BLaER1 treated with 17β-estradiol and CSF1 and Interleukin-3, amounts not matched to agents 10 nM and 100 nM (cell line): ENCODE measurements at regions not wholly inside any gene's neighbourhood (a gene's known extent, or its start where the extent isn't known, plus 50 kb on each side); places are given as distances from the start of the nearest gene placed in this dataset.
A peak's percentile ranks its signal among the peaks of the same experiment; 100 is the strongest.
"Not testable (repeated sequence)": the region's sequence is repeated elsewhere in the genome, so short reads cannot be mapped to it uniquely, and the experiment has no call there.

ENCODE experiments used
- H3K27ac ChIP-seq, 11 experiments: shearing (Covaris generic); formaldehyde crosslinking; 2 replicates each; pipeline ENCODE4 v1.8.1; 2022
- H3K27me3 ChIP-seq, 11 experiments: shearing (Covaris generic); formaldehyde crosslinking; 2 replicates each; pipeline ENCODE4 v1.8.1; 2022
- H3K36me3 ChIP-seq, 11 experiments: shearing (Covaris generic); formaldehyde crosslinking; 2 replicates each; pipeline ENCODE4 v1.8.1; 2022
- H3K4me1 ChIP-seq, 10 experiments: shearing (Covaris generic); formaldehyde crosslinking; 2 replicates each; pipeline ENCODE4 v1.8.1; 2022
- H3K4me2 ChIP-seq, 11 experiments: shearing (Covaris generic); formaldehyde crosslinking; 2 replicates each; pipeline ENCODE4 v1.8.1; 2022
- H3K4me3 ChIP-seq, 10 experiments: shearing (Covaris generic); formaldehyde crosslinking; 2 replicates each; pipeline ENCODE4 v1.8.1; 2022
- H3K9ac ChIP-seq, 11 experiments: shearing (Covaris generic); formaldehyde crosslinking; 2 replicates each; pipeline ENCODE4 v1.8.1; 2022
- H3K9me3 ChIP-seq, 11 experiments: shearing (Covaris generic); formaldehyde crosslinking; replicated peaks in 1 of 11; 2 replicates each; pipeline ENCODE4 v1.8.1; 2022
- H4K20me1 ChIP-seq, 11 experiments: shearing (Covaris generic); formaldehyde crosslinking; 2 replicates each; pipeline ENCODE4 v1.8.1; 2022
- Cebpa-rat ChIP-seq, 11 experiments: shearing (Covaris generic); IDR thresholded peaks; 2 replicates each; pipeline ENCODE4 v1.8.1; 2022

DNA sequence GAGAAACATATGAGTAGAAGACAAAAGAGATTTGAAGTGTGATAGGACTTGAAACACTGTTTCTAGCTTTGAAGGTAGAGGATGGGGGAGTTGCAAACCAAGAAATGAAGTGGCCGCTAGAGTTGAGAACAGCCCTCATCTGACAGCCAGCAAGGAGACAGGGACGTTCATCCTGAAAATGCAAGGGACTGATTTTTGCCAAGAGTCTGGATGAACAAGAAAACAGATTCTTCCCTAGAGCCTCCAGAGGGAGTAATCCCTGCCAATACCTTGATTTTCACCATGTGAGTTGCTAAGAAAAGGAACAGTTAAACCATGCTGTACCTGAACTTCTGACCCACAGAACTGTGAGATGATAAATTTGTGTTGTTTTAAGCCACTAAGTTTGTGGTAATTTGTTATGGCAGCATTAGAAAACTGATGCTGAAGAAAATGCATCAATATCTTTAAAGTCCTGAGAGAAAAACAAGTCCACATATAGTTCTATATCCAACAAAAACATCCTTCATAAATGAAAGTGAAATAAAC is 154.0 kb upstream of the ADAMTSL1 start:
- Histone ChIP-seq H3K9ac (no peak overlapping the region), H3K4me1 (no peaks in the 10 kb centered on the region; a peak in 1 of 20 replicates), H3K27me3 (no peaks in the 10 kb centered on the region), H4K20me1 (no peaks in the 10 kb centered on the region), H3K36me3 (no peaks in the 10 kb centered on the region), H3K9me3 (peaks cover 14 to 21% (median 19%) of the 10 kb centered on the region in 11 experiments), H3K27ac (no peak overlapping the region), H3K4me2 (no peak overlapping the region), H3K4me3 (no peak overlapping the region)
- no peak for TF ChIP-seq Cebpa-rat (IDR thresholded peaks at IDR 0.05)

DNA sequence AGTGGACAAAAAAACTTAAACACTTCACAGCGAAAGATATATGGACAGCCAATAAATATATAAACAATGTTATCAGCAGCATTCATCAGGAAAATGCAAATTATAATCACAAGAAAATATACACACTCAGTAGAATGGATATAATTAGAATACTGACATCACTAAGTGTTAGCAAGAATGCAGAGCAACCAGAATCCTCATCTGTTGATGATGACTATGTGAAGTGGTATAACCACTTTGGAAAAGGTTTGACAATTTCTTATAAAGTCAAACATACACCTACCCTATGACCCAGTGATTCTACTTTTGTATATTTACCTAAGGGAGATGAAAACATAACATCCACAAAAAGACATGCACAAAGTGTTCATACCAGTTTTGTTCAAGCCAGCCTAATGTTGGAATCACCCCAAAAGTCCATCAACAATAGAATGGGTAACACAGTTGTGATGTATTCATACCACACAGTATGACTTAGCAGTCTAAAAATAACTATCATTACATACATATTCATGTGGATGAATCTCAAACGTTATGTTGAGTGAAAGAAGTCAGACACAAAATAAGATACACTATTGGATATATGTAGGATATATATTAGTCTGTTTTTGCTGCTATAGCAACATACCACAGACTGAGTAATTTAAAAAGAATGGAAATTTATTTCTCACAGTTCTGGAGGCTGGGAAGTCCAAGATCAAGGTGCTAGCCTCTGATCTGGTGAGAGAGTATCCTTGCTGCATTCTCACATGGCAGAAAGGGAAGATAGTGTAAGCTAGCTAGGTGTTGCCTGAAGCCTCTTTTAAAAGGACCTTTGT is 148.8 kb upstream of the ADAMTSL1 start:
- no peaks in the 10 kb centered on the region for H4K20me1 ChIP-seq
- TF ChIP-seq Cebpa-rat (IDR thresholded peaks at IDR 0.05): no peak
- peaks cover 0 to 2% (median 0%) of the 10 kb centered on the region in 10 experiments; a peak in 2 of 20 replicates for H3K4me1 ChIP-seq

DNA sequence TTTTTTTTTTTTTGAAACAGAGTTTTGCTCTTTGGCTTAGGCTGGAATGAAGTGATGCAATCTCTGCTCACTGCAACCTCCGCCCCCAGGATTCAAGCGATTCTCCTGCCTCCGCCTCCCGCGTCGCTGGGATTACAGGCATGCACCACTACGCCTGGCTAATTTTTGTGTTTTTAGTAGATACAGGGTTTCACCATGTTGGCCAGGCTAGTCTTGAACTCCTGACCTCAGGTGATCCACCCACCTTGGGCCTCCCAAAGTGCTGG is 148.3 kb upstream of the ADAMTSL1 start:
- H3K36me3 ChIP-seq, H3K4me1 ChIP-seq, H3K4me3 ChIP-seq: not testable (repeated sequence)

More for the DNA sequence above, 148.8 kb upstream of the ADAMTSL1 start:
- Histone ChIP-seq H3K36me3 (no peaks in the 10 kb centered on the region), H3K9ac (no peak overlapping the region), H3K9me3 (no peaks in the 10 kb centered on the region), H3K4me2 (no peak overlapping the region), H3K4me3 (no peak overlapping the region), H3K27me3 (no peaks in the 10 kb centered on the region), H3K27ac (no peak overlapping the region)

DNA sequence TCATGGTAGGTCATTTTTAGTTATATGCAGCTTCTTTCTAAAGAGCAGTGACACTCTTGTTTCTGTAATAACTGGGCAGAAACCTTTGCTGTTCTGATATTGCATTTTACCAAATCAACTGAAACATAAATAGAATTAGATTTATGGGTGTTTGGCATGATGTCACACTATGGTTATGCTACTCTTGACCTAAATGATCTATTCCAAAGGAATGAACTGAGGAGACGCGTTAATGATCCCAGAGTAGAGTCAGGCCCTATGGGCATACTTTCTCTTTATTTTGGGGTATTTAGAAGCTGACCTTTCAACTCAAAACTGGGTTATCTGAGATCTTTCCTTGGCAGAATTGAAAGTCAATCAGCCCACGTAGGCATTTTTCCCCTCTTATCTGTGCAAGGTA is 146.8 kb upstream of the ADAMTSL1 start:
- no peaks in the 10 kb centered on the region for H4K20me1 ChIP-seq
- no peaks in the 10 kb centered on the region for H3K36me3 ChIP-seq
- H3K27ac ChIP-seq: no peak overlapping the region
- H3K27me3 ChIP-seq: no peaks in the 10 kb centered on the region
- no peaks in the 10 kb centered on the region for H3K9me3 ChIP-seq
- no peak overlapping the region for H3K4me2 ChIP-seq
- H3K4me1 ChIP-seq: peaks cover 0 to 16% (median 0%) of the 10 kb centered on the region in 10 experiments; a peak in 4 of 20 replicates
- no peak overlapping the region for H3K4me3 ChIP-seq
- H3K9ac ChIP-seq: no peak overlapping the region
- no peak for TF ChIP-seq Cebpa-rat (IDR thresholded peaks at IDR 0.05)

More for the DNA sequence above, 148.3 kb upstream of the ADAMTSL1 start:
- not testable (repeated sequence) for H4K20me1 ChIP-seq, H3K27me3 ChIP-seq, H3K9ac ChIP-seq, H3K9me3 ChIP-seq, H3K27ac ChIP-seq, H3K4me2 ChIP-seq

DNA sequence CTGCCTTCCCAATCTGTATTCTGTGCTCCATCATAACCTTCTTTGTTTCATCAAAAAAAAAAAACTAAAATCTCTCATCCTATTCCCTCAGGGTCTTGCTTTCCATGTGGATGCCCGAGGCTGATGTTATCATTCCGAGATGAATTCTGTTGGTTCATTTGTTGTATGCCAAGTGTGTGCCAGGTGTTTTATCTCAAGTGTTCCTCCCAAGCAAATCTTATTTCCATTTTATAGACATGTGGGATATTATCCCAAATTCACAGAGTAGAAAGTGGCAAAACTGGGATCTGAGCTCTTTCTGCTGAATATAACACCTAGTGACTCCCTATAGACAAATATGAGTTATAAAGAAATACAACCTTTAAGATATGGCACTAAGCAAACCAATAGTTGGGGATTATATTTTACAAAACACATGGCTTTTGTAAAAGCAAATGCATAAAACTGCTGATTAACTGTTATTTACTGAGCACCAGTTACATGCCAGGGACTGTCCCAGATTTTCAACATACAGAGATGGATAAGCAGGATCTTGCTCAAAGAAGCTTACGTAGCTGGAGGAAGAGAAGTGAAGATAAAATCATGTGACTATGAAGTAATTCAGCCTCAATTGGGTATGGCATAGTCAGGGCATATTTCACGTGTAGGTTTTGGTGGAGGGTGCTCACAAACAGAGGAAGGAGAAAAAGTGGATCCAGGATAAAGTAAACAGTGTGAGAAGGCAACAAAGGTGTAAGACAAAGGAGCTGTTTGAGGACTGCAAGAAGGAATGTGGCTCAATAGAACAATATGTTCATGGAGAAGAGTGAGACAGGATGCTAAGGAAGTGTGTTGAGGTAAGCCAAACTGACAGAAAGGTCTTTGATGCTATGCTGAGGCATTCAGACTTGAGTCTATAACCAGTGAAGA is 143.3 kb upstream of the ADAMTSL1 start:
- TF ChIP-seq Cebpa-rat (IDR thresholded peaks at IDR 0.05): no peak
- Histone ChIP-seq H3K4me1 (peaks cover 0 to 16% (median 0%) of the 10 kb centered on the region in 10 experiments; a peak in 4 of 20 replicates), H3K4me3 (no peak overlapping the region), H3K27ac (peak overlapping the region in 1 of 11 experiments; percentile 35; a peak in 1 of 22 replicates), H3K4me2 (peak overlapping the region in 2 of 11 experiments; percentile 25 to 42; a peak in 4 of 22 replicates), H3K36me3 (no peaks in the 10 kb centered on the region), H3K9me3 (no peaks in the 10 kb centered on the region), H4K20me1 (no peaks in the 10 kb centered on the region), H3K27me3 (no peaks in the 10 kb centered on the region), H3K9ac (no peak overlapping the region; a peak in 1 of 22 replicates)

DNA sequence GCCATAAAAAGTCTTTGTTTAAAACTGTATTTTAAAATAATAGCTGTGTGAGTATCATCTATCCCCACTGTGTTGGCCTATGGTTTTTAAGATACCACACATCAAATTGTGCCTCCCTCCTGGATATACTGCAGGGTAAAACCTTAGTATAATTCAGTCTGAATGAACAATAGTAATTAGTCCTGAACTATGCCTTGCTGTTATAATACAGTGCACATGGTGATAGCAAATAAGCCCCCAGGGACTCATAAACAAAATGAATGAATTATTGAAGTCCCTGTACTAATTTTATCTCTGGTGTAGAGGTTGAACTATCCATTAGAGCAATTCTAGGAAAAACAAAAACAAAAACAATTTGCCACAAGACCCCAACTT is 142.7 kb upstream of the ADAMTSL1 start:
- no peaks in the 10 kb centered on the region for H3K27me3 ChIP-seq
- H3K9ac ChIP-seq: no peak overlapping the region; a peak in 1 of 22 replicates
- peaks cover 0 to 16% (median 0%) of the 10 kb centered on the region in 10 experiments; a peak in 4 of 20 replicates for H3K4me1 ChIP-seq
- peak overlapping the region in 2 of 11 experiments; percentile 25 to 42; a peak in 4 of 22 replicates for H3K4me2 ChIP-seq
- H3K4me3 ChIP-seq: peak overlapping the region in 1 of 10 experiments; percentile 19; a peak in 1 of 20 replicates
- H3K36me3 ChIP-seq: no peaks in the 10 kb centered on the region
- no peaks in the 10 kb centered on the region for H4K20me1 ChIP-seq
- peak overlapping the region in 1 of 11 experiments; percentile 35; a peak in 1 of 22 replicates for H3K27ac ChIP-seq
- no peak for TF ChIP-seq Cebpa-rat (IDR thresholded peaks at IDR 0.05)
- H3K9me3 ChIP-seq: no peaks in the 10 kb centered on the region

DNA sequence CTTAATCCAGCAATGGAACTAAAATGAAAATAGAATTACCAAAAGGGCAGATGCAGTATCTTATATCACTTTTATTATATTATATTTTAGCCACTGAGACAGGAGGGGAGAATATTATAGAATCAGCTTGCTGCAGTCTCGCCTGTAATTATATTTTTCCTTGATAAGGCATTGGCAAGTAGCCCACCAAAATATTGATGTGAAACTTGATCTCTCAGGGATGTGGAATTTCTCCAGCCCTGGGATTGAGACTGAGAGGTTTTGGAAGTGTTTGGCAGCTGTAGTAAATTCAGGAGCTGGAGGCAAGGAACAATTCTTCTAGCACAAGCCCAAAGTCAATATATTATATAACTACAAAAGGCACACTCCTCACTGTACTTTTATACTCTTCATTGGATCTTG is 142.1 kb upstream of the ADAMTSL1 start:
- no peaks in the 10 kb centered on the region for H3K27me3 ChIP-seq
- no peaks in the 10 kb centered on the region for H3K36me3 ChIP-seq
- H3K4me1 ChIP-seq: peaks cover 0 to 16% (median 0%) of the 10 kb centered on the region in 10 experiments; a peak in 4 of 20 replicates
- H3K4me3 ChIP-seq: peak overlapping the region in 1 of 10 experiments; percentile 19; a peak in 1 of 20 replicates
- H3K9me3 ChIP-seq: no peaks in the 10 kb centered on the region
- no peaks in the 10 kb centered on the region for H4K20me1 ChIP-seq
- no peak overlapping the region for H3K9ac ChIP-seq
- no peak overlapping the region; a peak in 1 of 22 replicates for H3K27ac ChIP-seq
- peak overlapping the region in 2 of 11 experiments; percentile 25 to 42; a peak in 2 of 22 replicates for H3K4me2 ChIP-seq
- TF ChIP-seq Cebpa-rat (IDR thresholded peaks at IDR 0.05): no peak

DNA sequence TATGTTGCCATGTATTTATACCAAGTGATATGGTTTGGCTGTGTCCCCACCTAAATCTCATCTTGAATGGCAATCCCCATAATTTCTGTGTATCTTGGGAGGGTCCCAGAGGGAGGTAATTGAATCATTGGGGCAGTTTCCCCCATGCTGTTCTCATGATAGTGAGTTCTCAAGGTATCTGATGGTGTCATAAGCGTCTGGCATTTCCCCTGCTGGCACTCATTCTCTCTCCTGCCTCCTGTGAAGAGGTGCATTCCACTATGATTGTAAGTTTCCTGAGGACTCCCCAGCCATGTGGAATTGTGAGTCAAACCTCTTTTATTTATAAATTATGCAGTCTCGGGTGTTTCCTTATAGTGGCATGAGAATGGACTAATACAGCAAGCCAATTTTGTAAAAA is 140.8 kb upstream of the ADAMTSL1 start:
- Histone ChIP-seq H3K27ac (no peak overlapping the region), H3K27me3 (no peaks in the 10 kb centered on the region), H3K9ac (no peak overlapping the region), H3K4me1 (peaks cover 0 to 16% (median 0%) of the 10 kb centered on the region in 10 experiments; a peak in 4 of 20 replicates), H3K9me3 (no peaks in the 10 kb centered on the region), H4K20me1 (no peaks in the 10 kb centered on the region), H3K36me3 (no peaks in the 10 kb centered on the region), H3K4me3 (no peak overlapping the region), H3K4me2 (no peak overlapping the region)
- no peak for TF ChIP-seq Cebpa-rat (IDR thresholded peaks at IDR 0.05)

DNA sequence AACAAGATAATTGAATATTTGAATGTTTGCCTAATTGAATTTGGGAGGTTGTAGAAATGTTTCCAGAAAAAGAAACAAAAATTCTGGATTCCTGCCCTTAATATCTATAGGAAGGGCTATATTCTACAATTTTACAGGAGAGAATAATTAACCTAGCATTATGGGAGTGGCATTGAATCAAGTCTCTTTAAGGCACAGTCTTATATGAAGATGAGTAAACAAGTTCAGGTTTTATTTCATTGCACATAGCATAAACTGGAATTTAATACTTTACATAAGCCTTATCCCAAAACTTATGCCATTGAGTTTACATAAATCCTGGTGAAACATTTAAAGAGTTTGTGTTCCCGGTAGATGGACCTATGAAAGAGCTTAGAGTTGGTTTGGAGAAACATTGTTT is 138.1 kb upstream of the ADAMTSL1 start:
- H3K9ac ChIP-seq: no peak overlapping the region
- H3K27me3 ChIP-seq: no peaks in the 10 kb centered on the region
- TF ChIP-seq Cebpa-rat (IDR thresholded peaks at IDR 0.05): no peak
- H3K4me2 ChIP-seq: no peak overlapping the region
- no peak overlapping the region for H3K4me3 ChIP-seq
- no peaks in the 10 kb centered on the region for H3K36me3 ChIP-seq
- no peak overlapping the region for H3K27ac ChIP-seq
- peaks cover 0 to 9% (median 0%) of the 10 kb centered on the region in 10 experiments; a peak in 4 of 20 replicates for H3K4me1 ChIP-seq
- H3K9me3 ChIP-seq: peaks cover 0 to 14% (median 5%) of the 10 kb centered on the region in 11 experiments; a peak in 13 of 22 replicates
- H4K20me1 ChIP-seq: no peaks in the 10 kb centered on the region
